Pons (tissue), 1 donor: ENCODE measurements at regions not wholly inside any gene's neighbourhood (a gene's known extent, or its start where the extent isn't known, plus 50 kb on each side); places are given as distances from the start of the nearest gene placed in this dataset.
"Not testable (repeated sequence)": the region's sequence is repeated elsewhere in the genome, so short reads cannot be mapped to it uniquely, and the experiment has no call there.

ENCODE experiments used
- DNase-seq: peaks from one replicate; pipeline ENCODE4 v3.0.0-alpha.2; 2016; ENCODE audit warnings: low spot score

GRCh38 chr18:37844209-37844970 lies 278.8 kb upstream of the CELF4 start:
- DNase-seq, result no peak

- DNase-seq, result no peak
These were observed 272.5 kb upstream of the CELF4 start for GRCh38 chr18:37838083-37838482.

GRCh38 chr18:37836071-37836970 lies 270.7 kb upstream of the CELF4 start:
- no peak for DNase-seq

GRCh38 chr18:37832010-37832695 lies 266.6 kb upstream of the CELF4 start:
- not testable (repeated sequence) for DNase-seq

GRCh38 chr18:37812961-37813360 lies 247.4 kb upstream of the CELF4 start:
- DNase-seq, result no peak

GRCh38 chr18:37805773-37806404 lies 240.3 kb upstream of the CELF4 start:
- no peak for DNase-seq

- DNase-seq, result no peak
These were observed 231.3 kb upstream of the CELF4 start for GRCh38 chr18:37796823-37797349.

- no peak for DNase-seq
These were observed 221.9 kb upstream of the CELF4 start for GRCh38 chr18:37787452-37787851.

GRCh38 chr18:37783771-37784170 lies 218.2 kb upstream of the CELF4 start:
- peak; percentile 26 for DNase-seq

GRCh38 chr18:37779220-37779619 lies 213.6 kb upstream of the CELF4 start:
- DNase-seq, result no peak

GRCh38 chr18:37778417-37779165 lies 213.0 kb upstream of the CELF4 start:
- DNase-seq, result peak; percentile 55

GRCh38 chr18:37769826-37770225 lies 204.2 kb upstream of the CELF4 start:
- DNase-seq, result no peak

- no peak for DNase-seq
These were observed 199.1 kb upstream of the CELF4 start for GRCh38 chr18:37764541-37765288.

- DNase-seq, result no peak
These were observed 196.6 kb upstream of the CELF4 start for GRCh38 chr18:37762076-37762621.

GRCh38 chr18:37754141-37754540 lies 188.5 kb upstream of the CELF4 start:
- DNase-seq, result no peak

GRCh38 chr18:37742436-37742835 lies 176.8 kb upstream of the CELF4 start:
- no peak for DNase-seq

- DNase-seq, result no peak
These were observed 175.5 kb upstream of the CELF4 start for GRCh38 chr18:37741032-37741623.

- DNase-seq, result no peak
These were observed 168.8 kb upstream of the CELF4 start for GRCh38 chr18:37734406-37734805.

- no peak for DNase-seq
These were observed 164.1 kb upstream of the CELF4 start for GRCh38 chr18:37729716-37730115.

GRCh38 chr18:37724206-37724605 lies 158.6 kb upstream of the CELF4 start:
- no peak for DNase-seq
